A673 (cell line): ENCODE measurements at regions not wholly inside any gene's neighbourhood (a gene's known extent, or its start where the extent isn't known, plus 50 kb on each side); places are given as distances from the start of the nearest gene placed in this dataset.

Source experiments
- BruUV-seq: library from RNA; stranded (reverse); fragments of 400-500 nt; replicated peaks from 2 replicates; lab custom pipeline; 2021; lab: Mats Ljungman, UMichigan
- CTCF ChIA-PET: fragments of 300-600 bp; sonication (Branson Sonifier 250); formaldehyde crosslinking; loops from one replicate; lab custom pipeline; 2022; ENCODE audit warnings: antibody characterized with exemption; lab: Charles Lee
- POLR2A ChIA-PET: fragments of 300-600 bp; sonication (Branson Sonifier 250); formaldehyde crosslinking; loops from one replicate; lab custom pipeline; 2022; ENCODE audit warnings: antibody characterized with exemption; ENCODE audit not compliant: low non-redundant PET; lab: Charles Lee
- DNase-seq: peaks from one replicate; pipeline ENCODE4 v3.0.0-alpha.2; 2015; ENCODE audit warnings: low spot score
- H3K27ac ChIP-seq: fragments of 200-600 bp; sonication (generic); 2 replicates; pipeline ENCODE4 v1.5.1; 2016; ENCODE audit warnings: mixed run types, low read depth, mild to moderate bottlenecking, mixed read lengths, antibody characterized with exemption, low read length; ENCODE audit not compliant: poor library complexity, severe bottlenecking
- H3K27me3 ChIP-seq: fragments of 200-600 bp; sonication (generic); replicated peaks from 2 replicates; pipeline ENCODE4 v1.6.1; 2017; ENCODE audit warnings: mixed run types, low read depth, mild to moderate bottlenecking, mixed read lengths, antibody characterized with exemption, low read length; ENCODE audit not compliant: insufficient read depth, poor library complexity
- H3K36me3 ChIP-seq: fragments of 200-600 bp; sonication (generic); 2 replicates; pipeline ENCODE4 v1.6.1; 2016; ENCODE audit warnings: mixed run types, mild to moderate bottlenecking, mixed read lengths, antibody characterized with exemption, low read length; ENCODE audit not compliant: insufficient read depth, poor library complexity, severe bottlenecking
- H3K4me1 ChIP-seq: fragments of 200-600 bp; sonication (generic); 2 replicates; pipeline ENCODE4 v1.6.1; 2017; ENCODE audit warnings: mixed run types, mild to moderate bottlenecking, mixed read lengths, antibody characterized with exemption, low read length; ENCODE audit not compliant: insufficient read depth, poor library complexity, severe bottlenecking
- H3K4me3 ChIP-seq: fragments of 200-600 bp; sonication (generic); 2 replicates; pipeline ENCODE4 v1.5.1; 2016; ENCODE audit warnings: low read depth, mixed run types, mild to moderate bottlenecking, mixed read lengths, low read length; ENCODE audit not compliant: poor library complexity, severe bottlenecking
- H3K9me3 ChIP-seq: fragments of 200-600 bp; sonication (generic); 2 replicates; pipeline ENCODE4 v1.6.1; 2016; ENCODE audit warnings: mixed run types, low read depth, mild to moderate bottlenecking, mixed read lengths, antibody characterized with exemption, low read length; ENCODE audit not compliant: poor library complexity, severe bottlenecking
- CTCF ChIP-seq: fragments of 300-800, 200-600 bp; sonication (generic); conservative IDR thresholded peaks from 2 replicates; pipeline ENCODE4 v1.5.1; 2017; ENCODE audit warnings: low read depth, mild to moderate bottlenecking, antibody characterized with exemption, low read length, moderate library complexity, mixed read lengths
- EZH2 ChIP-seq: fragments of 200-600 bp; sonication (generic); IDR thresholded peaks from 2 replicates; pipeline ENCODE4 v1.6.1; 2017; ENCODE audit warnings: borderline replicate concordance, low read depth, mild to moderate bottlenecking, mixed read lengths, antibody characterized with exemption, low read length; ENCODE audit not compliant: poor library complexity, severe bottlenecking
- intact Hi-C: fragments of 100-400 bp; cut with micrococcal nuclease; formaldehyde crosslinking; loops from one replicate; pipeline ENCODE4 v1.10.0; 2022; ENCODE audit not compliant: unreplicated experiment

GRCh38 chr17:73984941-73985340 lies 218.5 kb upstream of the RPL38 start:
- ChIA-PET CTCF (interaction anchor here (0.6 kb wide), 1 partner anchor 26 kb away, joined by 4 read pairs; no protein-coding TSS in a partner anchor), POLR2A (no interaction called here)
- Histone ChIP-seq H3K4me1 (peaks cover 6% of the 10 kb centered on the region), H3K27me3 (no peaks in the 10 kb centered on the region), H3K9me3 (no peaks in the 10 kb centered on the region), H3K4me3 (no peak overlapping the region), H3K27ac (no peak overlapping the region), H3K36me3 (no peaks in the 10 kb centered on the region)
- intact Hi-C loops: no loop called here
- no peak for TF ChIP-seq CTCF
- TF ChIP-seq EZH2: no peak
- BruUV-seq: no TSS peak
- no peak for DNase-seq

- DNase-seq: no peak
- ChIA-PET CTCF (interaction anchor here (0.6 kb wide), 1 partner anchor 26 kb away, joined by 4 read pairs; no protein-coding TSS in a partner anchor), POLR2A (no interaction called here)
- no TSS peak for BruUV-seq
- TF ChIP-seq CTCF (no peak), EZH2 (no peak)
- intact Hi-C loops: no loop called here
- no peaks in the 10 kb centered on the region for H3K36me3 ChIP-seq
- no peak overlapping the region for H3K27ac ChIP-seq
- no peaks in the 10 kb centered on the region for H3K9me3 ChIP-seq
- no peak overlapping the region for H3K4me3 ChIP-seq
- H3K4me1 ChIP-seq: peaks cover 6% of the 10 kb centered on the region
- H3K27me3 ChIP-seq: no peaks in the 10 kb centered on the region
Measured at GRCh38 chr17:73985466-73986015, 217.9 kb upstream of the RPL38 start.

- Histone ChIP-seq H3K4me3 (no peak overlapping the region), H3K4me1 (peaks cover 5% of the 10 kb centered on the region), H3K36me3 (no peaks in the 10 kb centered on the region), H3K9me3 (no peaks in the 10 kb centered on the region), H3K27me3 (no peaks in the 10 kb centered on the region), H3K27ac (no peak overlapping the region)
- TF ChIP-seq EZH2: no peak
- no peak for TF ChIP-seq CTCF
- no peak for DNase-seq
- BruUV-seq: no TSS peak
- ChIA-PET POLR2A (no interaction called here), CTCF (no interaction called here)
- intact Hi-C loops: no loop called here
Measured at GRCh38 chr17:73986641-73987177, 216.8 kb upstream of the RPL38 start.
